Stomach (tissue), 4 donors: ENCODE measurements at regions not wholly inside any gene's neighbourhood (a gene's known extent, or its start where the extent isn't known, plus 50 kb on each side); places are given as distances from the start of the nearest gene placed in this dataset.

Source experiments
- EP300 ChIP-seq: sonication (generic); formaldehyde crosslinking; IDR thresholded peaks from one replicate; pipeline ENCODE4 v1.6.1; 2017; ENCODE audit warnings: antibody characterized with exemption
- POLR2A ChIP-seq, 4 donors: fragments of 450-650 bp; IDR thresholded peaks; one replicate each; pipeline ENCODE4 v1.6.1; 2016; ENCODE audit warnings: antibody characterized with exemption in 4 of 4, control low read depth in 2 of 4, mild to moderate bottlenecking in 1 of 4, moderate library complexity in 1 of 4
- POLR2AphosphoS5 ChIP-seq, 3 donors: sonication (generic); formaldehyde crosslinking; IDR thresholded peaks; one replicate each; pipeline ENCODE4 v1.6.1; 2016; ENCODE audit warnings: antibody characterized with exemption in 3 of 3
- TF ChIP-seq, protein P1 (sequence below), 7 experiments: fragments of 450-650 bp in 4 of 7; fragments of 200-600 bp in 3 of 7; sonication (generic) in 3 of 7; IDR thresholded peaks; one replicate each; pipeline ENCODE4 v1.5.1; 2016 to 2019; ENCODE audit warnings: antibody characterized with exemption in 7 of 7, control low read depth in 2 of 7, mild to moderate bottlenecking in 1 of 7

DNA sequence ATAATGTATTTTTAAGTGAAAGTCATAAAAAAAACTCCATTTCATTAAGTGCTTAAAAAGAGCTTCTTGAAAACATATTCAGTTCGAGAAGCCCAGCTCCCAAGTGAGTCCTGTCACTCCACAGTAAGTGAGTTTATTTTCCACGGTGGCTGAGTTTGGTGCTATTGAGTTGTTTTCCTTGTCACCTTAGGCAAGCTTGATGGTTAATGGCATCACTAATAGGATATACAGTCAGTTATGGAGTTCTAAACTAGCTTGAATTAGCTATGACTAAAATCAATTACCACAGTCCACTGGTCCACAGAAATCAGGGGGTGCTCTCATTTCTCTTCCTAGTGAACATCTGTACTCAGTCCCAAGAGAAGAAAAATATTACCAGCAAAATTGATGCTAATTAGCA, 1526.2 kb upstream of the IGFBP7 start:
- no peak for TF ChIP-seq POLR2A (IDR thresholded peaks at IDR 0.05)
- no peak for TF ChIP-seq POLR2AphosphoS5 (IDR thresholded peaks at IDR 0.05)
- TF ChIP-seq, protein P1, sequence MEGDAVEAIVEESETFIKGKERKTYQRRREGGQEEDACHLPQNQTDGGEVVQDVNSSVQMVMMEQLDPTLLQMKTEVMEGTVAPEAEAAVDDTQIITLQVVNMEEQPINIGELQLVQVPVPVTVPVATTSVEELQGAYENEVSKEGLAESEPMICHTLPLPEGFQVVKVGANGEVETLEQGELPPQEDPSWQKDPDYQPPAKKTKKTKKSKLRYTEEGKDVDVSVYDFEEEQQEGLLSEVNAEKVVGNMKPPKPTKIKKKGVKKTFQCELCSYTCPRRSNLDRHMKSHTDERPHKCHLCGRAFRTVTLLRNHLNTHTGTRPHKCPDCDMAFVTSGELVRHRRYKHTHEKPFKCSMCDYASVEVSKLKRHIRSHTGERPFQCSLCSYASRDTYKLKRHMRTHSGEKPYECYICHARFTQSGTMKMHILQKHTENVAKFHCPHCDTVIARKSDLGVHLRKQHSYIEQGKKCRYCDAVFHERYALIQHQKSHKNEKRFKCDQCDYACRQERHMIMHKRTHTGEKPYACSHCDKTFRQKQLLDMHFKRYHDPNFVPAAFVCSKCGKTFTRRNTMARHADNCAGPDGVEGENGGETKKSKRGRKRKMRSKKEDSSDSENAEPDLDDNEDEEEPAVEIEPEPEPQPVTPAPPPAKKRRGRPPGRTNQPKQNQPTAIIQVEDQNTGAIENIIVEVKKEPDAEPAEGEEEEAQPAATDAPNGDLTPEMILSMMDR (IDR thresholded peaks at IDR 0.05): no peak
- no peak for TF ChIP-seq EP300
